IMR-90 (cell line): ENCODE measurements at regions not wholly inside any gene's neighbourhood (a gene's known extent, or its start where the extent isn't known, plus 50 kb on each side); places are given as distances from the start of the nearest gene placed in this dataset.

Experiments
- ATAC-seq: fragments of 200-7000 bp; cut with Tn5 transposase; 2 replicates; pipeline ENCODE4 v1.9.1; 2020; ENCODE audit warnings: low read depth, mild to moderate bottlenecking, moderate library complexity
- BruUV-seq: library from RNA; stranded (reverse); fragments of 400-500 nt; replicated peaks from 2 replicates; lab custom pipeline; 2021; lab: Mats Ljungman, UMichigan
- CTCF ChIA-PET: fragments of 300-600 bp; formaldehyde crosslinking; extraction: SDS; loops from one replicate; lab custom pipeline; 2021; ENCODE audit warnings: antibody characterized with exemption; lab: Yijun Ruan, JAX
- POLR2A ChIA-PET: fragments of 300-600 bp; sonication (Branson Sonifier 250); formaldehyde crosslinking; loops from one replicate; lab custom pipeline; 2022; ENCODE audit warnings: antibody characterized with exemption; ENCODE audit not compliant: unreplicated experiment; lab: Charles Lee
- DNase-seq: peaks from one replicate; pipeline ENCODE4 v3.0.0; 2013
- H2AFZ ChIP-seq: replicated peaks from 2 replicates; pipeline ENCODE3; 2013; ENCODE audit warnings: low read length, mild to moderate bottlenecking; ENCODE audit not compliant: poor library complexity
- H2AK5ac ChIP-seq: 2 replicates; pipeline ENCODE4 v1.6.1; 2013; ENCODE audit warnings: low read depth, low read length, inconsistent platforms
- H2AK9ac ChIP-seq: replicated peaks from 2 replicates; pipeline ENCODE3; 2013; ENCODE audit warnings: mild to moderate bottlenecking, low read depth, low read length, moderate library complexity; ENCODE audit not compliant: poor library complexity
- H2BK120ac ChIP-seq: 2 replicates; pipeline ENCODE4 v1.6.1; 2013; ENCODE audit warnings: low read depth, low read length, inconsistent platforms
- H2BK15ac ChIP-seq: 3 replicates; pipeline ENCODE4 v1.6.1; 2013; ENCODE audit warnings: low read depth, low read length, inconsistent platforms
- H2BK20ac ChIP-seq: 2 replicates; pipeline ENCODE4 v1.6.1; 2013; ENCODE audit warnings: low read depth, mild to moderate bottlenecking, inconsistent platforms, low read length, moderate library complexity
- H2BK5ac ChIP-seq: 2 replicates; pipeline ENCODE4 v1.6.1; 2013; ENCODE audit warnings: mild to moderate bottlenecking, low read depth, low read length, inconsistent platforms; ENCODE audit not compliant: poor library complexity, severe bottlenecking
- H3K14ac ChIP-seq: replicated peaks from 2 replicates; pipeline ENCODE4 v1.6.1; 2013; ENCODE audit warnings: low read depth, low read length, inconsistent platforms
- H3K18ac ChIP-seq: 2 replicates; pipeline ENCODE4 v1.6.1; 2013; ENCODE audit warnings: low read depth, low read length, control low read depth
- H3K23ac ChIP-seq: 2 replicates; pipeline ENCODE4 v1.6.1; 2013; ENCODE audit warnings: low read depth, low read length, inconsistent platforms
- H3K27ac ChIP-seq: 2 replicates; pipeline ENCODE4 v1.5.1; 2013; ENCODE audit warnings: mild to moderate bottlenecking, control low read depth, low read length; ENCODE audit not compliant: insufficient read depth
- H3K27me3 ChIP-seq: 2 replicates; pipeline ENCODE4 v1.6.1; 2013; ENCODE audit warnings: low read length; ENCODE audit not compliant: control insufficient read depth, insufficient read depth
- H3K36me3 ChIP-seq: 2 replicates; pipeline ENCODE4 v1.6.1; 2013; ENCODE audit warnings: low read length, mixed read lengths; ENCODE audit not compliant: control insufficient read depth, insufficient read depth
- H3K4ac ChIP-seq: 2 replicates; pipeline ENCODE4 v1.6.1; 2013; ENCODE audit warnings: low read depth, low read length, inconsistent platforms
- H3K4me1 ChIP-seq: 2 replicates; pipeline ENCODE4 v1.6.1; 2013; ENCODE audit warnings: low read length, mixed read lengths; ENCODE audit not compliant: control insufficient read depth, insufficient read depth
- H3K4me2 ChIP-seq: 2 replicates; pipeline ENCODE4 v1.6.1; 2013; ENCODE audit warnings: low read depth, mild to moderate bottlenecking, control low read depth, low read length, moderate library complexity
- H3K4me3 ChIP-seq: 2 replicates; pipeline ENCODE4 v1.5.1; 2013; ENCODE audit warnings: low read depth, mild to moderate bottlenecking, control low read depth, low read length, moderate library complexity; ENCODE audit not compliant: insufficient read depth
- H3K56ac ChIP-seq: 2 replicates; pipeline ENCODE4 v1.6.1; 2013; ENCODE audit warnings: low read length, inconsistent platforms; ENCODE audit not compliant: insufficient read depth; ENCODE audit errors: extremely low read depth
- H3K79me1 ChIP-seq, 2 experiments: 2 replicates each; pipeline ENCODE4 v1.6.1; 2013; ENCODE audit warnings: low read length in 2 of 2, inconsistent platforms in 1 of 2, low read depth in 1 of 2
- H3K9ac ChIP-seq: 2 replicates; pipeline ENCODE4 v1.6.1; 2013; ENCODE audit warnings: low read depth, low read length, control low read depth
- H3K9me1 ChIP-seq: 2 replicates; pipeline ENCODE4 v1.6.1; 2013; ENCODE audit warnings: low read length, inconsistent platforms; ENCODE audit not compliant: insufficient read depth
- H3K9me3 ChIP-seq: 2 replicates; pipeline ENCODE4 v1.6.1; 2013; ENCODE audit warnings: low read length; ENCODE audit not compliant: control insufficient read depth, insufficient read depth
- H4K20me1 ChIP-seq: 2 replicates; pipeline ENCODE4 v1.6.1; 2013; ENCODE audit warnings: low read length, inconsistent platforms; ENCODE audit not compliant: insufficient read depth
- H4K5ac ChIP-seq: 2 replicates; pipeline ENCODE4 v1.6.1; 2013; ENCODE audit warnings: mild to moderate bottlenecking, low read depth, low read length, control low read depth
- H4K8ac ChIP-seq, 2 experiments: 2 replicates each; pipeline ENCODE4 v1.6.1; 2013; ENCODE audit warnings: low read depth in 2 of 2, low read length in 2 of 2, control low read depth in 1 of 2, inconsistent platforms in 1 of 2
- H4K91ac ChIP-seq: 2 replicates; pipeline ENCODE4 v1.6.1; 2013; ENCODE audit warnings: low read depth, low read length, inconsistent platforms; ENCODE audit not compliant: insufficient read depth
- BHLHE40 ChIP-seq: fragments of 150-350 bp; IDR thresholded peaks from 2 replicates; pipeline ENCODE4 v1.6.1; 2016; ENCODE audit warnings: mild to moderate bottlenecking, low read depth, low read length
- CEBPB ChIP-seq: IDR thresholded peaks from 2 replicates; pipeline ENCODE4 v1.6.1; 2012; ENCODE audit warnings: low read depth, low read length, improper control_type of control experiment
- CHD1 ChIP-seq: IDR thresholded peaks from 2 replicates; pipeline ENCODE4 v1.6.1; 2012; ENCODE audit warnings: low read depth, low read length, improper control_type of control experiment
- ELK1 ChIP-seq: fragments of 150-350 bp; IDR thresholded peaks from 2 replicates; pipeline ENCODE4 v1.6.1; 2016; ENCODE audit warnings: low read depth, mild to moderate bottlenecking, low read length, moderate library complexity, borderline replicate concordance
- FOS ChIP-seq: fragments of 150-350 bp; IDR thresholded peaks from 2 replicates; pipeline ENCODE4 v1.6.1; 2016; ENCODE audit warnings: low read depth, low read length
- MAFK ChIP-seq: IDR thresholded peaks from 2 replicates; pipeline ENCODE4 v1.6.1; 2012; ENCODE audit warnings: low read depth, low read length, improper control_type of control experiment
- MAZ ChIP-seq: IDR thresholded peaks from 2 replicates; pipeline ENCODE4 v1.6.1; 2012; ENCODE audit warnings: low read depth, mild to moderate bottlenecking, low read length, improper control_type of control experiment, moderate library complexity, borderline replicate concordance
- MXI1 ChIP-seq: IDR thresholded peaks from 2 replicates; pipeline ENCODE4 v1.6.1; 2012; ENCODE audit warnings: low read depth, mild to moderate bottlenecking, low read length, moderate library complexity, borderline replicate concordance
- NFE2L2 ChIP-seq: fragments of 150-350 bp; IDR thresholded peaks from 2 replicates; pipeline ENCODE4 v1.6.1; 2016; ENCODE audit warnings: low read depth, mild to moderate bottlenecking, low read length
- POLR2A ChIP-seq: IDR thresholded peaks from 2 replicates; pipeline ENCODE4 v1.6.1; 2012; ENCODE audit warnings: mild to moderate bottlenecking, low read depth, low read length
- RAD21 ChIP-seq: IDR thresholded peaks from 2 replicates; pipeline ENCODE4 v1.6.1; 2012; ENCODE audit warnings: low read length, improper control_type of control experiment
- RCOR1 ChIP-seq: IDR thresholded peaks from 2 replicates; pipeline ENCODE4 v1.6.1; 2012; ENCODE audit warnings: mild to moderate bottlenecking, low read length, improper control_type of control experiment; ENCODE audit not compliant: insufficient replicate concordance
- RFX5 ChIP-seq: IDR thresholded peaks from 2 replicates; pipeline ENCODE4 v1.8.0; 2012; ENCODE audit warnings: low read depth, mild to moderate bottlenecking, low read length, moderate library complexity
- SMC3 ChIP-seq: fragments of 150-350 bp; IDR thresholded peaks from 2 replicates; pipeline ENCODE4 v1.6.1; 2016; ENCODE audit warnings: low read depth, mild to moderate bottlenecking, antibody characterized with exemption, low read length, moderate library complexity
- WGBS, 2 experiments: methylation state at CpG; one replicate each; pipeline versions ENCODE4 v1.1.5 to v1.1.7; 2013; ENCODE audit warnings: missing lambda C conversion rate in 2 of 2; ENCODE audit not compliant: insufficient read length in 1 of 2; ENCODE audit errors: extremely low coverage in 2 of 2; 5-methylcytosine and 5-hydroxymethylcytosine counted together
- dilution Hi-C: fragments of 300-500 bp; cut with HindIII; formaldehyde crosslinking; loops from one replicate; pipeline ENCODE4 v1.14.3; 2018; ENCODE audit warnings: low sequenced_read_pairs; ENCODE audit not compliant: unreplicated experiment
- in situ Hi-C: fragments of 300-500 bp; cut with MboI; formaldehyde crosslinking; loops from 3 replicates; pipeline ENCODE4 v1.14.3; 2019; ENCODE audit warnings: low sequenced_read_pairs, inconsistent platforms, mixed read lengths
- intact Hi-C: fragments of 100-400 bp; cut with micrococcal nuclease; formaldehyde crosslinking; loops from 2 replicates; pipeline ENCODE4 v1.10.0; 2022
- TF ChIP-seq, protein P1 (sequence below): conservative IDR thresholded peaks from 2 replicates; pipeline ENCODE4 v1.5.1; 2012; ENCODE audit warnings: mild to moderate bottlenecking, low read depth, low read length, improper control_type of control experiment
- TF ChIP-seq, protein P2 (sequence below): fragments of 150-350 bp; IDR thresholded peaks from 2 replicates; pipeline ENCODE4 v1.6.1; 2017; ENCODE audit warnings: mild to moderate bottlenecking, antibody characterized with exemption, low read length, low read depth

- H3K79me1 ChIP-seq = no peaks in the 10 kb centered on the region
- no peaks in the 10 kb centered on the region for H3K36me3 ChIP-seq
- no peak overlapping the region for H2BK20ac ChIP-seq
- no peak overlapping the region for H2AK9ac ChIP-seq
- no peak for ATAC-seq
- no peak overlapping the region for H3K27ac ChIP-seq
- WGBS, 2 experiments = no CpG with 5 or more reads among the region's 2 CpGs
- DNase-seq = no peak
- no peak overlapping the region for H3K4me3 ChIP-seq
- H2BK15ac ChIP-seq = no peak overlapping the region
- no peaks in the 10 kb centered on the region for H3K9me3 ChIP-seq
- POLR2A ChIA-PET = no interaction called here
- H3K9ac ChIP-seq = no peak overlapping the region
- no peak overlapping the region for H3K14ac ChIP-seq
- no peak overlapping the region for H2AK5ac ChIP-seq
- dilution Hi-C loops = no loop called here
- no peak overlapping the region for H3K4me2 ChIP-seq
- no peak overlapping the region for H4K8ac ChIP-seq
- no peaks in the 10 kb centered on the region for H3K27me3 ChIP-seq
- H3K56ac ChIP-seq = no peak overlapping the region
- no peak for TF ChIP-seq CEBPB
- no peak for TF ChIP-seq FOS
- TF ChIP-seq SMC3 = no peak
- no peak for TF ChIP-seq POLR2A
- TF ChIP-seq RCOR1 = no peak
- TF ChIP-seq, protein P1, sequence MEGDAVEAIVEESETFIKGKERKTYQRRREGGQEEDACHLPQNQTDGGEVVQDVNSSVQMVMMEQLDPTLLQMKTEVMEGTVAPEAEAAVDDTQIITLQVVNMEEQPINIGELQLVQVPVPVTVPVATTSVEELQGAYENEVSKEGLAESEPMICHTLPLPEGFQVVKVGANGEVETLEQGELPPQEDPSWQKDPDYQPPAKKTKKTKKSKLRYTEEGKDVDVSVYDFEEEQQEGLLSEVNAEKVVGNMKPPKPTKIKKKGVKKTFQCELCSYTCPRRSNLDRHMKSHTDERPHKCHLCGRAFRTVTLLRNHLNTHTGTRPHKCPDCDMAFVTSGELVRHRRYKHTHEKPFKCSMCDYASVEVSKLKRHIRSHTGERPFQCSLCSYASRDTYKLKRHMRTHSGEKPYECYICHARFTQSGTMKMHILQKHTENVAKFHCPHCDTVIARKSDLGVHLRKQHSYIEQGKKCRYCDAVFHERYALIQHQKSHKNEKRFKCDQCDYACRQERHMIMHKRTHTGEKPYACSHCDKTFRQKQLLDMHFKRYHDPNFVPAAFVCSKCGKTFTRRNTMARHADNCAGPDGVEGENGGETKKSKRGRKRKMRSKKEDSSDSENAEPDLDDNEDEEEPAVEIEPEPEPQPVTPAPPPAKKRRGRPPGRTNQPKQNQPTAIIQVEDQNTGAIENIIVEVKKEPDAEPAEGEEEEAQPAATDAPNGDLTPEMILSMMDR = no peak
- no peak for TF ChIP-seq RFX5
- TF ChIP-seq BHLHE40 = no peak
- no peak for TF ChIP-seq MAZ
- no peak for TF ChIP-seq CHD1
- no peak for TF ChIP-seq MAFK
- TF ChIP-seq, protein P2, sequence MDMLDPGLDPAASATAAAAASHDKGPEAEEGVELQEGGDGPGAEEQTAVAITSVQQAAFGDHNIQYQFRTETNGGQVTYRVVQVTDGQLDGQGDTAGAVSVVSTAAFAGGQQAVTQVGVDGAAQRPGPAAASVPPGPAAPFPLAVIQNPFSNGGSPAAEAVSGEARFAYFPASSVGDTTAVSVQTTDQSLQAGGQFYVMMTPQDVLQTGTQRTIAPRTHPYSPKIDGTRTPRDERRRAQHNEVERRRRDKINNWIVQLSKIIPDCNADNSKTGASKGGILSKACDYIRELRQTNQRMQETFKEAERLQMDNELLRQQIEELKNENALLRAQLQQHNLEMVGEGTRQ = no peak
- TF ChIP-seq NFE2L2 = no peak
- TF ChIP-seq RAD21 = no peak
- TF ChIP-seq MXI1 = no peak
- TF ChIP-seq ELK1 = no peak
- no peak overlapping the region for H2BK5ac ChIP-seq
- intact Hi-C loops = no loop called here
- H4K5ac ChIP-seq = no peak overlapping the region
- CTCF ChIA-PET = no interaction called here
- H3K18ac ChIP-seq = no peak overlapping the region
- no peak overlapping the region for H3K23ac ChIP-seq
- H3K4me1 ChIP-seq = no peaks in the 10 kb centered on the region
- H2AFZ ChIP-seq = no peak overlapping the region
- H4K91ac ChIP-seq = no peak overlapping the region
- no peaks in the 10 kb centered on the region for H3K9me1 ChIP-seq
- H4K20me1 ChIP-seq = no peaks in the 10 kb centered on the region
- in situ Hi-C loops = no loop called here
- H2BK120ac ChIP-seq = no peak overlapping the region
- H3K4ac ChIP-seq = no peak overlapping the region
- no TSS peak for BruUV-seq
Observed at GRCh38 chr1:193426061-193426460, 239.6 kb upstream of the B3GALT2 start.
